ENCODE measurements at regions not wholly inside any gene's neighbourhood (a gene's known extent, or its start where the extent isn't known, plus 50 kb on each side); places are given as distances from the start of the nearest gene placed in this dataset.

GRCh38 chr15:77698481-77698880 lies 65.8 kb upstream of the LINGO1 start:
- no peak for DNase-seq

GRCh38 chr15:77697893-77698292 lies 65.2 kb upstream of the LINGO1 start:
- no peak for DNase-seq

- no peak for DNase-seq
These were observed 64.2 kb upstream of the LINGO1 start for GRCh38 chr15:77696871-77697270.

- DNase-seq: no peak
These were observed 63.4 kb upstream of the LINGO1 start for GRCh38 chr15:77695961-77696582.

GRCh38 chr15:77695548-77695947 lies 62.8 kb upstream of the LINGO1 start:
- no peak for DNase-seq

GRCh38 chr15:77693576-77693975 lies 60.9 kb upstream of the LINGO1 start:
- no peak for DNase-seq

- DNase-seq: no peak
These were observed 59.9 kb upstream of the LINGO1 start for GRCh38 chr15:77692614-77693013.

GRCh38 chr15:77691607-77692006 lies 58.9 kb upstream of the LINGO1 start:
- DNase-seq: no peak

GRCh38 chr15:77689821-77690220 lies 57.1 kb upstream of the LINGO1 start:
- DNase-seq: no peak

- DNase-seq: no peak
These were observed 56.0 kb upstream of the LINGO1 start for GRCh38 chr15:77688693-77689092.

GRCh38 chr15:77688266-77688665 lies 55.6 kb upstream of the LINGO1 start:
- DNase-seq: no peak

GRCh38 chr15:77685082-77685815 lies 52.5 kb upstream of the LINGO1 start:
- DNase-seq: no peak

GRCh38 chr15:77684341-77685081 lies 51.8 kb upstream of the LINGO1 start:
- no peak for DNase-seq

- no peak for DNase-seq
These were observed 49.9 kb upstream of the LINGO1 start for GRCh38 chr15:77682564-77682963.
